IMR-90 (cell line): ENCODE measurements at regions not wholly inside any gene's neighbourhood (a gene's known extent, or its start where the extent isn't known, plus 50 kb on each side); places are given as distances from the start of the nearest gene placed in this dataset.

Source experiments
- ATAC-seq: fragments of 200-7000 bp; cut with Tn5 transposase; 2 replicates; pipeline ENCODE4 v1.9.1; 2020; ENCODE audit warnings: low read depth, mild to moderate bottlenecking, moderate library complexity
- BruUV-seq: library from RNA; stranded (reverse); fragments of 400-500 nt; replicated peaks from 2 replicates; lab custom pipeline; 2021; lab: Mats Ljungman, UMichigan
- CTCF ChIA-PET: fragments of 300-600 bp; formaldehyde crosslinking; extraction: SDS; loops from one replicate; lab custom pipeline; 2021; ENCODE audit warnings: antibody characterized with exemption; lab: Yijun Ruan, JAX
- POLR2A ChIA-PET: fragments of 300-600 bp; sonication (Branson Sonifier 250); formaldehyde crosslinking; loops from one replicate; lab custom pipeline; 2022; ENCODE audit warnings: antibody characterized with exemption; ENCODE audit not compliant: unreplicated experiment; lab: Charles Lee
- DNase-seq: peaks from one replicate; pipeline ENCODE4 v3.0.0; 2013
- H2AFZ ChIP-seq: replicated peaks from 2 replicates; pipeline ENCODE3; 2013; ENCODE audit warnings: low read length, mild to moderate bottlenecking; ENCODE audit not compliant: poor library complexity
- H2AK5ac ChIP-seq: 2 replicates; pipeline ENCODE4 v1.6.1; 2013; ENCODE audit warnings: low read depth, low read length, inconsistent platforms
- H2AK9ac ChIP-seq: replicated peaks from 2 replicates; pipeline ENCODE3; 2013; ENCODE audit warnings: mild to moderate bottlenecking, low read depth, low read length, moderate library complexity; ENCODE audit not compliant: poor library complexity
- H2BK120ac ChIP-seq: 2 replicates; pipeline ENCODE4 v1.6.1; 2013; ENCODE audit warnings: low read depth, low read length, inconsistent platforms
- H2BK15ac ChIP-seq: 3 replicates; pipeline ENCODE4 v1.6.1; 2013; ENCODE audit warnings: low read depth, low read length, inconsistent platforms
- H2BK20ac ChIP-seq: 2 replicates; pipeline ENCODE4 v1.6.1; 2013; ENCODE audit warnings: low read depth, mild to moderate bottlenecking, inconsistent platforms, low read length, moderate library complexity
- H2BK5ac ChIP-seq: 2 replicates; pipeline ENCODE4 v1.6.1; 2013; ENCODE audit warnings: mild to moderate bottlenecking, low read depth, low read length, inconsistent platforms; ENCODE audit not compliant: poor library complexity, severe bottlenecking
- H3K14ac ChIP-seq: replicated peaks from 2 replicates; pipeline ENCODE4 v1.6.1; 2013; ENCODE audit warnings: low read depth, low read length, inconsistent platforms
- H3K18ac ChIP-seq: 2 replicates; pipeline ENCODE4 v1.6.1; 2013; ENCODE audit warnings: low read depth, low read length, control low read depth
- H3K23ac ChIP-seq: 2 replicates; pipeline ENCODE4 v1.6.1; 2013; ENCODE audit warnings: low read depth, low read length, inconsistent platforms
- H3K27ac ChIP-seq: 2 replicates; pipeline ENCODE4 v1.5.1; 2013; ENCODE audit warnings: mild to moderate bottlenecking, control low read depth, low read length; ENCODE audit not compliant: insufficient read depth
- H3K27me3 ChIP-seq: 2 replicates; pipeline ENCODE4 v1.6.1; 2013; ENCODE audit warnings: low read length; ENCODE audit not compliant: control insufficient read depth, insufficient read depth
- H3K36me3 ChIP-seq: 2 replicates; pipeline ENCODE4 v1.6.1; 2013; ENCODE audit warnings: low read length, mixed read lengths; ENCODE audit not compliant: control insufficient read depth, insufficient read depth
- H3K4ac ChIP-seq: 2 replicates; pipeline ENCODE4 v1.6.1; 2013; ENCODE audit warnings: low read depth, low read length, inconsistent platforms
- H3K4me1 ChIP-seq: 2 replicates; pipeline ENCODE4 v1.6.1; 2013; ENCODE audit warnings: low read length, mixed read lengths; ENCODE audit not compliant: control insufficient read depth, insufficient read depth
- H3K4me2 ChIP-seq: 2 replicates; pipeline ENCODE4 v1.6.1; 2013; ENCODE audit warnings: low read depth, mild to moderate bottlenecking, control low read depth, low read length, moderate library complexity
- H3K4me3 ChIP-seq: 2 replicates; pipeline ENCODE4 v1.5.1; 2013; ENCODE audit warnings: low read depth, mild to moderate bottlenecking, control low read depth, low read length, moderate library complexity; ENCODE audit not compliant: insufficient read depth
- H3K56ac ChIP-seq: 2 replicates; pipeline ENCODE4 v1.6.1; 2013; ENCODE audit warnings: low read length, inconsistent platforms; ENCODE audit not compliant: insufficient read depth; ENCODE audit errors: extremely low read depth
- H3K79me1 ChIP-seq, 2 experiments: 2 replicates each; pipeline ENCODE4 v1.6.1; 2013; ENCODE audit warnings: low read length in 2 of 2, inconsistent platforms in 1 of 2, low read depth in 1 of 2
- H3K9ac ChIP-seq: 2 replicates; pipeline ENCODE4 v1.6.1; 2013; ENCODE audit warnings: low read depth, low read length, control low read depth
- H3K9me1 ChIP-seq: 2 replicates; pipeline ENCODE4 v1.6.1; 2013; ENCODE audit warnings: low read length, inconsistent platforms; ENCODE audit not compliant: insufficient read depth
- H3K9me3 ChIP-seq: 2 replicates; pipeline ENCODE4 v1.6.1; 2013; ENCODE audit warnings: low read length; ENCODE audit not compliant: control insufficient read depth, insufficient read depth
- H4K20me1 ChIP-seq: 2 replicates; pipeline ENCODE4 v1.6.1; 2013; ENCODE audit warnings: low read length, inconsistent platforms; ENCODE audit not compliant: insufficient read depth
- H4K5ac ChIP-seq: 2 replicates; pipeline ENCODE4 v1.6.1; 2013; ENCODE audit warnings: mild to moderate bottlenecking, low read depth, low read length, control low read depth
- H4K8ac ChIP-seq, 2 experiments: 2 replicates each; pipeline ENCODE4 v1.6.1; 2013; ENCODE audit warnings: low read depth in 2 of 2, low read length in 2 of 2, control low read depth in 1 of 2, inconsistent platforms in 1 of 2
- H4K91ac ChIP-seq: 2 replicates; pipeline ENCODE4 v1.6.1; 2013; ENCODE audit warnings: low read depth, low read length, inconsistent platforms; ENCODE audit not compliant: insufficient read depth
- FOS ChIP-seq: fragments of 150-350 bp; IDR thresholded peaks from 2 replicates; pipeline ENCODE4 v1.6.1; 2016; ENCODE audit warnings: low read depth, low read length
- MAZ ChIP-seq: IDR thresholded peaks from 2 replicates; pipeline ENCODE4 v1.6.1; 2012; ENCODE audit warnings: low read depth, mild to moderate bottlenecking, low read length, improper control_type of control experiment, moderate library complexity, borderline replicate concordance
- SMC3 ChIP-seq: fragments of 150-350 bp; IDR thresholded peaks from 2 replicates; pipeline ENCODE4 v1.6.1; 2016; ENCODE audit warnings: low read depth, mild to moderate bottlenecking, antibody characterized with exemption, low read length, moderate library complexity
- WGBS, 2 experiments: methylation state at CpG; one replicate each; pipeline versions ENCODE4 v1.1.5 to v1.1.7; 2013; ENCODE audit warnings: missing lambda C conversion rate in 2 of 2; ENCODE audit not compliant: insufficient read length in 1 of 2; ENCODE audit errors: extremely low coverage in 2 of 2; 5-methylcytosine and 5-hydroxymethylcytosine counted together
- dilution Hi-C: fragments of 300-500 bp; cut with HindIII; formaldehyde crosslinking; loops from one replicate; pipeline ENCODE4 v1.14.3; 2018; ENCODE audit warnings: low sequenced_read_pairs; ENCODE audit not compliant: unreplicated experiment
- in situ Hi-C: fragments of 300-500 bp; cut with MboI; formaldehyde crosslinking; loops from 3 replicates; pipeline ENCODE4 v1.14.3; 2019; ENCODE audit warnings: low sequenced_read_pairs, inconsistent platforms, mixed read lengths
- intact Hi-C: fragments of 100-400 bp; cut with micrococcal nuclease; formaldehyde crosslinking; loops from 2 replicates; pipeline ENCODE4 v1.10.0; 2022
- TF ChIP-seq, protein P1 (sequence below): fragments of 150-350 bp; IDR thresholded peaks from 2 replicates; pipeline ENCODE4 v1.6.1; 2017; ENCODE audit warnings: mild to moderate bottlenecking, antibody characterized with exemption, low read length, low read depth
- TF ChIP-seq, protein P2 (sequence below): conservative IDR thresholded peaks from 2 replicates; pipeline ENCODE4 v1.5.1; 2012; ENCODE audit warnings: mild to moderate bottlenecking, low read depth, low read length, improper control_type of control experiment

DNA sequence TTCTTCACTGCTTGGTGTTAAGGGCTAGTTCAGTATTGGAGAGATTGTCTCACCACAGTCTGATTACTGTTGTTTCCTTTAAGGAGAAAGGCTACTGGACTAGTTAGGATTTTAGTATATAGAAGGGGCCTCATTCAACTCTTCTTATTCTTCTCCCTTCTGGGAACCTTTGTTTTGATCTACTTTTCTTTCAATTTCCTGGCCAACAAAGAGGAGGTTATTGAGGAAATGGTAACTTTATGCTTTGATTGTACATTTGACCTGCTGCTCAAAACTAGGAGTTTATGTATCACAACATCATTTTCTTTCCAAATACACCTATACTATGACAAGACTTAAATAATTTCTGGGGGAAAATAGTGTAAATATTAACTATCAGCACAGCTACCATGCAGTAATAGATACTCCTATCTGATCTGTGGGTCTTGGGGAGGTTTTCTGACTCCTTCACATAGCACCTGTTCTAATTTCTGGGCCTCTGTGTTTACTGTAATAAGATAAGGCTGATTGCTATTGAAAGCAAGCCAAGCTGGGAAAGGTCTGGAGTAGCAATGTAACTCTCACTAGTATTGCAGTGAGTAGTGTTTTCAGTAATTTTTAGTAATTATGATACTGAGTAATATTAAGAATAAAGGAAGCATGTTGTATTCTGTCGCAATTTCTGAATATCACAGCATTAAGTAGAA, 395.3 kb downstream of the NUP35 start:
- H4K8ac ChIP-seq: no peak overlapping the region
- no peak overlapping the region for H3K23ac ChIP-seq
- intact Hi-C loops (no loop called here), in situ Hi-C loops (no loop called here), dilution Hi-C loops (no loop called here)
- no peak overlapping the region for H2AK9ac ChIP-seq
- H2BK15ac ChIP-seq: no peak overlapping the region
- ChIA-PET CTCF (no interaction called here), POLR2A (no interaction called here)
- no peak overlapping the region for H3K4me2 ChIP-seq
- no peak overlapping the region for H3K9ac ChIP-seq
- TF ChIP-seq FOS (no peak), MAZ (no peak), SMC3 (no peak)
- TF ChIP-seq, protein P1, sequence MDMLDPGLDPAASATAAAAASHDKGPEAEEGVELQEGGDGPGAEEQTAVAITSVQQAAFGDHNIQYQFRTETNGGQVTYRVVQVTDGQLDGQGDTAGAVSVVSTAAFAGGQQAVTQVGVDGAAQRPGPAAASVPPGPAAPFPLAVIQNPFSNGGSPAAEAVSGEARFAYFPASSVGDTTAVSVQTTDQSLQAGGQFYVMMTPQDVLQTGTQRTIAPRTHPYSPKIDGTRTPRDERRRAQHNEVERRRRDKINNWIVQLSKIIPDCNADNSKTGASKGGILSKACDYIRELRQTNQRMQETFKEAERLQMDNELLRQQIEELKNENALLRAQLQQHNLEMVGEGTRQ: no peak
- TF ChIP-seq, protein P2, sequence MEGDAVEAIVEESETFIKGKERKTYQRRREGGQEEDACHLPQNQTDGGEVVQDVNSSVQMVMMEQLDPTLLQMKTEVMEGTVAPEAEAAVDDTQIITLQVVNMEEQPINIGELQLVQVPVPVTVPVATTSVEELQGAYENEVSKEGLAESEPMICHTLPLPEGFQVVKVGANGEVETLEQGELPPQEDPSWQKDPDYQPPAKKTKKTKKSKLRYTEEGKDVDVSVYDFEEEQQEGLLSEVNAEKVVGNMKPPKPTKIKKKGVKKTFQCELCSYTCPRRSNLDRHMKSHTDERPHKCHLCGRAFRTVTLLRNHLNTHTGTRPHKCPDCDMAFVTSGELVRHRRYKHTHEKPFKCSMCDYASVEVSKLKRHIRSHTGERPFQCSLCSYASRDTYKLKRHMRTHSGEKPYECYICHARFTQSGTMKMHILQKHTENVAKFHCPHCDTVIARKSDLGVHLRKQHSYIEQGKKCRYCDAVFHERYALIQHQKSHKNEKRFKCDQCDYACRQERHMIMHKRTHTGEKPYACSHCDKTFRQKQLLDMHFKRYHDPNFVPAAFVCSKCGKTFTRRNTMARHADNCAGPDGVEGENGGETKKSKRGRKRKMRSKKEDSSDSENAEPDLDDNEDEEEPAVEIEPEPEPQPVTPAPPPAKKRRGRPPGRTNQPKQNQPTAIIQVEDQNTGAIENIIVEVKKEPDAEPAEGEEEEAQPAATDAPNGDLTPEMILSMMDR: no peak
- H4K20me1 ChIP-seq: no peaks in the 10 kb centered on the region
- H2BK20ac ChIP-seq: no peak overlapping the region
- no peak overlapping the region for H4K91ac ChIP-seq
- H2AK5ac ChIP-seq: no peak overlapping the region
- no peaks in the 10 kb centered on the region for H3K79me1 ChIP-seq
- H3K9me1 ChIP-seq: no peaks in the 10 kb centered on the region
- DNase-seq (no peak), ATAC-seq (no peak)
- H3K4me3 ChIP-seq: no peak overlapping the region
- no peak overlapping the region for H3K27ac ChIP-seq
- no peak overlapping the region for H2AFZ ChIP-seq
- no peak overlapping the region for H2BK5ac ChIP-seq
- H3K4me1 ChIP-seq: no peaks in the 10 kb centered on the region
- H3K36me3 ChIP-seq: no peaks in the 10 kb centered on the region
- no CpG with 5 or more reads among the region's 1 CpG for WGBS, 2 experiments
- H4K5ac ChIP-seq: no peak overlapping the region
- H3K56ac ChIP-seq: no peak overlapping the region
- no peak overlapping the region for H3K4ac ChIP-seq
- no peak overlapping the region for H3K18ac ChIP-seq
- H3K14ac ChIP-seq: no peak overlapping the region
- BruUV-seq: no TSS peak
- H3K27me3 ChIP-seq: no peaks in the 10 kb centered on the region
- no peak overlapping the region for H2BK120ac ChIP-seq
- peaks cover 7% of the 10 kb centered on the region for H3K9me3 ChIP-seq
